ENCODE measurements at regions not wholly inside any gene's neighbourhood (a gene's known extent, or its start where the extent isn't known, plus 50 kb on each side); places are given as distances from the start of the nearest gene placed in this dataset.

DNA sequence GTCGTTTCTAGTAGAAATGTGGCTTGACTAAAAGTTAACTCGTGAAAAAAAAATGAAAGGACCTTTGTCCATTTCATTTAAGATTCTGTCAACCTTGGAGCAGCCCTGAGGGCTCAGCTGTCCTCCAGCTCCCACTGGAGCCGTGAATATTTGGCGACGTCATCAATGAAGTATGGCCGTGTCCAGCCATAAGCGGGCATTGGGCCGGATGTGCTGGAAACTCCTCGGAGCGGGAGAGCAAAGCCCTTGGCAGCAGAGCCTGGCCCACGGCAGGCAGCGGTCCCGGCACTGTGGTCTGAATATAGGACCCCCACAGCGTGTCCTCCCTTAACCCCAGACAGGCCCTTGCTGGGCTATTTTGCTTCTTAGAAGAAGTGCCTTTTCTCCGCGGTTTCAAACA, 50.0 kb downstream of the JAKMIP3 start:
- peak; percentile 34 for DNase-seq (ENCODE audit: low read depth)

DNA sequence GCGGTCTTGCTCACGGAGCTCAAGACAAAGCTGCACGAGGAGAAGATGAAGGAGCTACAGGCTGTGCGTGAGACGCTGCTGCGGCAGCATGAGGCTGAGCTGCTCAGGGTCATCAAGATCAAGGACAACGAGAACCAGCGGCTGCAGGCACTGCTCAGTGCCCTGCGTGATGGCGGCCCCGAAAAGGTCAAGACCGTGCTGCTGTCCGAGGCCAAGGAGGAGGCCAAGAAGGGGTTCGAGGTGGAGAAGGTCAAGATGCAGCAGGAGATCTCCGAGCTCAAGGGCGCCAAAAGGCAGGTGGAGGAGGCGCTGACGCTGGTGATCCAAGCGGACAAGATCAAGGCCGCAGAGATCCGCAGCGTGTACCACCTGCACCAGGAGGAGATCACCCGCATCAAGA, 51.4 kb downstream of the JAKMIP3 start:
- DNase-seq (ENCODE audit: low read depth) = no peak

DNA sequence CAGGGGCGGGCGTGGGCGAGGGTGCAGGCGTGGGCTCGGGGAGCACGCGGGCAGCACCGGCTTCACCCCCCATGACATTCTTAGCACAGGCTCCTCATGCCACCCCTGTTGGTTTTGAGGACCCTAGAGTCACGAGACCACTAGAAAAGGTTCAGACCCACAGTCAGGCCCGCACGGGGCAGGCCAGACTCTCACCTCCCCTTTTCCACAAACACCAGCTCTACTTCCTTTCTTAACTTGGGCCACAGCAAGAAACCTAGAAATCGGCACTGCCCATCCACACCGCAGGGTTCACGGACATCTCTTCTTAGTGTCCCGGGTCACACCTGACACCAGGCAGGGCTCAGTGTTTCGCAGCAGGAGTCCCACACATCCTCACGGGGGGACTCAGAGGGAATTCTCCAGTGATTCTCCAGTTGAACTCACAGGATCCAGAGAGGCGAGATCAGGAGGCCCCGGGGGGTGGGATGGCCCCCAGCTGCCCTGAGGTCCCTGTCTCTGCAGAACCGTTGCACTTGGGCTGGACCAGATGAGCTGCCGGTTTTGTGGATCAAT, 52.0 kb downstream of the JAKMIP3 start:
- no peak for DNase-seq (ENCODE audit: low read depth)

DNA sequence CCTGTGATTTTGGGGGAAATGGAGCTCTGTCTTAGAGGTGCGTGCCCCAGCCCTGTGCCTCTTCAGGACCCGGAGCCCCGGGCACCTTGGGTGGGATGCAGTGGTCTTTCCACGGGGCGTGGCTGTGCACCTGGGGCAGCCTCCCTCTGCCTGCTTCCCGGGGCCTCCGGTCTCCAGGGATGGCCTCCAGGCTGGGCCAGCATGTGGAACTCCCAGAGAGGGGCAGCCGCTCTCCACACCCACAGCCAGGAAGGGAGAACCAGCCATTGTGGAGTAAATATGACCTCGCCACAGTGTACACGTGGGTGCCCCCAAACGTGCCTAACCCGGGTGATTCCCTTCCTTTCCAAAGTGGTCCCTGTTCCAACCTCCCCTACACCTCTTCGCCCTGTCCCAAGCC, 52.6 kb downstream of the JAKMIP3 start:
- no peak for DNase-seq (ENCODE audit: low read depth)

DNA sequence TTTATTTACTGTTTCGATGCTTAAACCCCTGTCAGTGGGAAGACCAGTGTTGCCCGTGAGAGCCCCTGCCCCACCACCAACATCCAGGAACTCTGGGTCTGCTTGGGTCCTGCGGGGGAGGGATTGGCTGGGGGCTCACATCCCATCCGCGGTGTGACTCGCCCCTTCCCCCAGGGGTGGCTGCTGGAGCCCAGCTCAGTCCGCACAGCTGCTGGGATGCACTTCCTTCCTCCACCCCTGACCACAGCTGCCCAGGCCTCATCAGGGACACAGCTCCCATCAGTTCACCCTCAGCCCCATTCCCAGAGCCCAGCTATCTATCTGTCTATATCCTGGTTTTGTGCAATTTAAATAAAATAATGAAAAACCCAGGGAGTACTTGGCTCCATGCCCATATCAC, 54.5 kb downstream of the JAKMIP3 start:
- no peak for DNase-seq (ENCODE audit: low read depth)

DNA sequence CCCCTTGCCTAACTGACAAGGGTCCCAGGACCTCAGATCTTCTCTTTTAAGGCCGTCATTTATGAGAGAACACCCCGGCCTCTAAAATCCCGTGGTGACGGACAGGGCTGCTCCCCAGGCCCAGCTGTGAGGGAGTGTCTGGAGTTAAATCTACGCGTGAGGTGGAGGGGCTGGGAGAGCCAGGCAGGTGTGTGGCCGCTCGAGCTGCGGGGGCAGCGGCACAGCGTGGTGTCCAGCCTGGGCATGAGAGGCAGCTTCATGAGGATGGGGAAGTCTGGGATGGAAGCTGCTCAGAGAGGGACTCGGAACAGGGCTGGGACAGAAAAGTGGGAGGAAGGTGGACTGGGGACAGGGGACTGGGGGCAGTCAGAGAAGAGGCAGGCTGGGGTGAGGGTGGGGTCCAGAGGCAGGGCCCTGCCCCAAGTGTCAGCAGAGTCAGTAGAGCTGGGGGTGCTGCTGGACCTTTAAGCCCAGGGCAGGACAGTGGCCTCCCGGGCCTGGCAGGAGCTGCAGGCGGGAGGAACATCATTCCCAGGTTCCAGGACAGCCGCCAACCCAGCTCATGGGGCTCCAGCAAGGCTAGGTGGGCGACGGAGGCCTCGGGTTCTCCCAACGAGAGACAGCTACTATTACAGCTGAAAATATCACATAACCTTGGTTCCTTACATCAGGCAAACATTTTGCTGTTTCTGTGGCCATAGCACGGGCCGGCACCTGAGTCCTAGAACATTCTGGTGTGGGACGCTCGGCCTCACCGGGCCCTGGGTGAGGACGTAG, 55.2 kb downstream of the JAKMIP3 start:
- no peak for DNase-seq (ENCODE audit: low read depth)

DNA sequence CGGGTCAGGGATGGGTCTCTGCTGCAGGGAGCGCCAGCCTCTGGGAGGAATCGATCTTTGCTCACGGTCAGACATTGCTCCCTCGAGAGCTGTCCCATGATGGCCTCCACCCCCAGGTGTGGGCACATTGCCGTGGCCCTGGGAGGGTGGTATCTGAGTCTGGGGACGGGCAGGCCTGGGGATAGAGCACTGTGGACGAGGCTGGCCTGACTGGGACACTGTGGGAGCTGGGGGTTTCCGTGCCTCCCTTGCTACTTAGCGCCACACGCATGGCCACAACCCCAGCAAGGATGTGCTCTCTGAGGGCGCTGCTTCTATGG, 55.7 kb downstream of the JAKMIP3 start:
- no peak for DNase-seq (ENCODE audit: low read depth)

DNA sequence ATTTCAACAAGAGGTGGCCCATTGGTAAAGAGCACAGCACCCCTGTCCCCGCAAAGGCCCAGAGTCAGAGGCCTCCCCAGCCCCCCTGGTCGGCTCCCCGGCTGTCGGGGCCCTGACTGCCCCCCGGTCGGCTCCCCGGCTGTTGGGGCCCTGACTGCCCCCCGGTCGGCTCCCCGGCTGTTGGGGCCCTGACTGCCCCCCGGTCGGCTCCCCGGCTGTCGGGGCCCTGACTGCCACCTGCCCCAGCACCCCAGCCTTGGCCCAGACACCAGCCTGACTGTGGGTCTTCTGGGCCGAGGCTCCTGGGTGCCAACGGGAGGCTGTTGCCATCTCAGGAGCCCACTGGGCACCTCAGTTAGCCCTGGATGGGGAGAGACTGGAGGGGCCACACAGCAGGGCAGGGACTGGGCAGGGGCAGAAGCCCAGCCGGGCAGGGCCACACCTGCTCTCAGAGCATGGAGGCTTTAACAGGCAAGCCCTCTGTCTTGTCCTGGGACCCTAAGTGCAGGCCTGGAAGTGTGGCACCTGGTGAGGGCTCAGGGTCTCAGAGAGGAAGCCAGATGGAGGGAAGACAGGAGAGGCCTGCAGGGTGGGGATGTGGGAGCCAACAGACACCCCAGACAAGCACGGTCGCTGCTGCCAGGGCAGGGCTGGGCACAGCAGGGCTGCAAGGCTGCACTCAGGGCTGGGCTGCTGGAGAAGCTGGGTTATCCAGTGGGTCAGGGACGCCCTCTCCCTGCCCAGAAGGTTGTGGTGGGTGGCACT, 56.5 kb downstream of the JAKMIP3 start:
- DNase-seq (ENCODE audit: low read depth) = no peak

DNA sequence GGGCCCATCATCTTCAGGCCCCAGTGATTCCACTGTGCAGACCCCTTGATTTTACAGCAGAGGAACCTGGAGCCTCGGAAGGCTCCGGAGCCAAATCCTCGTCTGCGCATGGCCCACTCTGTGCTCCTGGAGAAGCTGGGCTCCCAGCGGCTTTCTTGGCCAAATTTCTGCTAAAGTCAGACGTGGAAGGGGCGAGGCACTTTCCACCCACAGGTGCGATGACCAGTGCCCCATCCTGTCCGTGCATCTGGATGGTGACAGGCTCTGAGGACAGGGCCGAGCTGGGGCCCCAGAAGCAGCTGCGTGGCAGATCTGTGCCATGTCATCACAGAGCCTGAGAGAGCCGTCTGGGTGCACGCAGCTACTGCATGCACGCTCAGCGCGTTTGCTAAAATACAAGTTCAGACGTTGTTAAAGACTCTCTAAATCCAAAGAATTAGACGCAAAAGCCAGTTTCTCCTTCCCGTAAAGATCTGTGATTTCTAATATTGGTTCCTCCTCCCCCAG, 57.2 kb downstream of the JAKMIP3 start:
- no peak for DNase-seq (ENCODE audit: low read depth)

DNA sequence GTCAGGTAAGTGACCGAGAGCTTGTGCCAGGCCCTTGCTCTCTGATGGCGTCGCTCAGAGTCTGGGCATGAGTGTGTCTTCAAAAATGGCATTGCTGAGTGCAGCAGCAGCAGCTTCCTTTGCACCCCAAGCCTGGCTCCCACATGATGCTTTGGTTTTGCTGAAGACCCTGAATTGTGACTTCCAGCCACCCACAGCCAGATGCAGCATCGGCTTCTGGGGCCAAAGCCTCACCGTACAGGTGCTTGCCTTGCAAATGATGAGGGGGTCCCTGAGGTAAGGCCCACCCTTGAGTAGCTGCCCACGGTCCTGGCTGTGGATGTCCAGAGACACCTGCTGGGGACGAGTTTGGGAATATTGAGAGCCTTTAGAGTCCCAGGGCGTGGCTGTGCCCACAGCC, 57.9 kb downstream of the JAKMIP3 start:
- DNase-seq (ENCODE audit: low read depth) = no peak

DNA sequence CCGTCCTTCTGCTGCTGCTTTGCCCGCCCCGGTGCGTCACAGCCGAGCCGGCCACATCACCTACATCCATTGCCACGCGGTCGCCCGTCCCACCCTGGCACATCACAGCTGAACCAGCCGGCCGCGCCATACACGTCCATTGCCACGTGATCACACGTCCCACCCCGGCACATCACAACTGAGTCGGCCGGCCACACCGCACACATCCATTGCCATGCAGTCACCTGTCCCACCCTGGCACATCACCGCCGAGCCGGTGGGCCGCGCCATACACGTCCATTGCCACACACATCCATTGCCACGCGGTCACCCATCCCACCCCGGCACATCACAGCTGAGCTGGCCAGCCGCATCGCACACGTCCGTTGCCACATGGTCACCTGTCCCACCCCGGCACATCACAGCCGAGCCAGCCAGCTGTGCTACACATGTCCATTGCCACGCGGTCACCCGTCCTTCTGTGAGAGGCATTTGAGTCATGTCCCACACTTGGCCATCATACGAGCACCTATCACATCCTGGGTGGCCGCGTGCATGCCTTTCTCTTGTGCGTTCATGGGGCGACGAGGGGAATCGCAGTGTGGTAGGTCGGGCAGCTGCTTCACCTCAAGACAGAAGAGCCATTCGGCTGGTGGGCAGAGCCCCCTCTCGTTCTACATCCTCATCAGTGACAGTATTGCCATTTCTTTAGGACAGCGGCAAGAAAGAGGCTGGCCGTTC, 58.6 kb downstream of the JAKMIP3 start:
- DNase-seq (ENCODE audit: low read depth) = no peak

DNA sequence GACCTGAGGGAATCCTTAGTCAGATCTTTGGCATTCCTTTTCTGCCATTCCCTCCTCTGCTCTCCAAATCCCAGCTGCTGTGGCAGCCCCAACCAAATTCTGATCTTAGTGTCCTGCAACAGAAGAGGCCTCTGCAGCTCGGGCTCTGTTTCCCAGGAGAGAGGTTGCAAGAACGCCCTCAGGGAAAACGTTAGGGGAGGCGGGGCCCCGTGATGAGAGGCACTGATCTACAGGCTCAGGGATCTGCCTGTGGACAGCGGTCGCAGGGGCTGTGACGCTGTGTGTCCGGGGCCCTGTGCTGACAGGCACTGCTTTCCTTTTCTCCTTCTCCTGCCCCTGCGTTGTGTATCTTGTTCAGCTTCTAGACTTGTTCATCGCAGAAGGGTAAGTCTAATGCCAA, 57.3 kb upstream of the DPYSL4 start:
- DNase-seq (ENCODE audit: low read depth) = peak; percentile 19

DNA sequence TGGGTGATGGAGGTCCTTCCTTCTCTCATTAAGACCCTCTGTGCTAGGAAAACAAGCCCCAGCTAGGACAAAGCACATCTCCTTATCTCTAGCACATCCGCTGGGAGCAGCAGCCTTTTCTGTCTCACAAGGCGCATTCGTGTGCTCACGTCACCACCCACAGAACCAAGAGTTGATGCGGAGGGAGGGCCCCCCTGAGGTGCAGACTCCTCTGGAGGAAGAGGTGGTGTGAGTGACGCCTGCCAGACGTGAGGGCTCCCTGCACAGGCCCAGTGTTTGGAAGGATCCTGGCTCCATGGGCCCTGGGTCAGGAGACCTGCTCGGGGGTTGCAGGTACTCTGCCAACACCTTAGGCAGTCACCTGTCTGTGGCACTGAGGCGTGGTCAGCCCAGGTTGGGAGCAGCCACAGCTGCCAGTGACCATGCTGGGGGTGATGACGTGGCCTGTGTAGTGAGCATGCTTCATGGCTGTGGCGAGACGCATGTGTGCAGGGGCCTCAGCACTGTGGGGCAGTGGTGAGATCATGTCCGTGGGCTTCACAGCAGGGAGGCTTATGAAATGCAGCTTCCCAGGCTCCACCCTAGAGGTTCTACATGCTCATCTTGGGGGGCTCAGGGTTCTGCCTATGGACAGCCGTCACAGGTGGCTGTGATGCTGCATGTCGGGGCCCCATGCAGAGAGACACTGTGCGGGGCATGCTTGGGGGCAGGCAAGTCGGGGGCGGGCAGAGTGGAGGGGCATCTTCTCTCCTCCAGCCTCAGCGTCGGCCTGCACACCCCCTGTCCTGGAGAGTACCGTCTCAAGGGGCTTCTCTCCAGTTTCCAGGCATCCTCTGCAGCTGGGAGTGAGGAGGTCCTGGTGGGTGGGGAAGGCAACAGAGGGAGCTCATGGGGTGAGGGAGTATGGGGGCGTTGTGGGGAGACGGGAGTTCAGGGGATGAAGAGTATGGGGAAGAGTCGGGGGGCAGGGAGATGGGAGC, 56.2 kb upstream of the DPYSL4 start:
- no peak for DNase-seq (ENCODE audit: low read depth)

DNA sequence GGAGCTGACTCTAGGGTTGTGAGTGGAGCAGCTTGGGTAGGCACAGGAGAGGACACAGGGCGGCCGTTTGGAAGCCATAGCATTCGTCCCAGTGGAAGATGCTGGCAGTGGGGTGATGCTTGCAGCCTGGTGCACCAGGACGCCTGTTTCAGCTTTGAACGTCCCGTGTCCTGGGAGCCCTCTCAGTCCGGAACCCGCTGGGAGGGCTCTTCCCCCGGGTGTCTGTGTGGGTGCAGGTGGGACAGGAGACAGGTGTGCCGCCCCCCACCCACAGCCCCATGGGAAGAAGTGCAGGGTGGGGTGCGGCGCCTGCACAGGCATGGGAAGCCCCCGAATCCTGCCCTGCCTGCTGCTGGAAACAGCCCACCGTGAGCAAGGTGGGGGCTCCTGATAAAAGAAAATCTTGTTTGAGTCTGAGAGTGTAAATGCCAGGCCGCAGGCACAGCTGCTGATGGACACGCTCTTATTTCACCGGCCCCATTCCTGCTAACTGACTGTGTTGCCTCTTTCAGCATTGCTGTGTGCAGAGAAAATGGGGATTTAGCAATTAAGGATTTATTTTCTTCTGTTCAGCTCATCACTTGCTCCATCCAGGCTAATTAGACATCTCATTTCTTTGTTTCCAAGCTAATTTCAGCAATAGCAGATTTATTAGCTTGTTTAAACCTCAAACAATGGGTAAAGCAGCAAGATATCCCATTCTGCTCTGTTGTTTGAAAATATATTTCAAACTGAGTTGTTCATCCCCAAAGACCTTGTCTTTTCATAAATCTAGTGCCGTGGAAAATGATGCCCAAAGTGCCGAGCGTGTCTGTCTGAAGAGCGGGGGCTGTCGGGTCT, 54.9 kb upstream of the DPYSL4 start:
- peak; percentile 33 for DNase-seq (ENCODE audit: low read depth)

DNA sequence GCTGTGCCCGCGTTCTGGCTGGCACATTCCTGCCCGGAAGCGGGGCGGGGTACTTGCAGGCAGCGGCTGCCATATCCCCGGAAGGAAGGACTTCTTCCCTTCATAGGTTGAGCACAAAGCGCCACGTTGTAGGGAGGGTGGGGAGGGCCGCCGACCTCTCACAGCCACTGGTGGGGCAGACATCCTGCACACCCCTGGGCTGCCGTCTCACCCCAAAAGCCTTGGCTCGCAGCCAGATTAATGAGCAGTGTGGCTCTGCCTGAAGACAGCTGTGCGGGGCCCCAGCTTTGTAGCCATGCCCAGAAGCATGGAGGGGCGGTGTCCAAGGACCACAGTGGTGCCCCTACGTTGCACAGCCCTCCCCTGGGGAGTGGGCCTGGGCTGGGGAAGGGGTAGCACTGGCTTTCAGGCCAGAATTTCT, 54.3 kb upstream of the DPYSL4 start:
- DNase-seq (ENCODE audit: low read depth) = peak; percentile 35

DNA sequence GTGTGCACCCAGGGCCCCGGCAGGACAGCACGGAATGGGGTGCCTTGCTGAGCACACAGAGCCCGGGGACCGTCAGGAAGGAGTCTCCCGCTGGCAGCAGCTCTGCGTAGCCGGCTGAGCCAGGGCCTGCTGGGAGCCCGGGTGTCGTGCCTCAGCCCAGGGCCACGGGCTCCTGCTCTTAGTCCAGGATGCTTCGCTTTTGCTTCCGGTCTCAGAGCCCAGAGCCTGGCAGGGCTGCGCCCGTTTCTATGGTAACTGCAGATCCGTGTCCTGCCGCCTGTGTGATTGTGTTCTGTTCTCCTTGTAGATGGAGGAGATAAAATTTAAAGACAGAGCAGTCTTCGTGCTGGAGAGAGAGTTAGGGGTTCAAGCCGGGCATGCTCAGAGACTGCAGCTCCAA, 53.7 kb upstream of the DPYSL4 start:
- no peak for DNase-seq (ENCODE audit: low read depth)

DNA sequence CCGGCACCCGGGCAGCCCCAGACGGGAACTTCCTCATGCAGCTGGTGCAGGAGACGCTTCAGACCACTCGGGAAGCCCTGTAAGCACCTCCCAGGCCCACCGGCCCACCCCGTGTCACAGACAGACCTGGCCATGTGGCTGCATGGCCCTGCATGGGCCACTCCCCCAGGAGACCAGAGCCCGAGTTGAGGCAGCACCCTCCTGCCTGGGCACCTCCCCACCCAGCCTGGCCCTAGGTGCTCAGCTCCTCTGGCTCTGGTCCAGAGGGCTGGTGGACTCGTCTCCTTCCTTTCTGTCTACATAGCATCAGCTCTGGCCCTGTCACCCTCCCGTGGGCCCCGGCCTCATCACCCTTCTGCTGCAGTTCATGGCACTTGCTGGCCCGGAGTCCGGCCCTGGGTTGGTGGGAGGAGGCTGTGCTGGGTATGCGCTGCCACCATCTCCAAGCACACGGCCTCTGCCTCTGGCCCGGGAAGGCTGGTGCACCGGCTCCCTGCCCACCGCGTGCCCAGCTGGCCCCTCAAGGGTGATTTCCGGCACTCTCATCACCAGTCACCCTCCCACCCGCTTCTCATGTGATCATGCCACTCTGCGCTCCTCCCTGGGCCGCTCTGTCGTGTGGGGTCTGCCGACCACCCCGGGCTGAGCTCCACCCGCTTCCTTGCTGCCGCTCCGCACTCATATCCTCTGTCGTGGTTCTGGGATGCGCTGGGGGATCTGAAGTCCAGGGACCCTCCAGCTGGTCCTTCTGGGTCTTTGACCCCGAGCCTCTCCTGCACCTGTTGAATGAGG, 53.1 kb upstream of the DPYSL4 start:
- no peak for DNase-seq (ENCODE audit: low read depth)

DNA sequence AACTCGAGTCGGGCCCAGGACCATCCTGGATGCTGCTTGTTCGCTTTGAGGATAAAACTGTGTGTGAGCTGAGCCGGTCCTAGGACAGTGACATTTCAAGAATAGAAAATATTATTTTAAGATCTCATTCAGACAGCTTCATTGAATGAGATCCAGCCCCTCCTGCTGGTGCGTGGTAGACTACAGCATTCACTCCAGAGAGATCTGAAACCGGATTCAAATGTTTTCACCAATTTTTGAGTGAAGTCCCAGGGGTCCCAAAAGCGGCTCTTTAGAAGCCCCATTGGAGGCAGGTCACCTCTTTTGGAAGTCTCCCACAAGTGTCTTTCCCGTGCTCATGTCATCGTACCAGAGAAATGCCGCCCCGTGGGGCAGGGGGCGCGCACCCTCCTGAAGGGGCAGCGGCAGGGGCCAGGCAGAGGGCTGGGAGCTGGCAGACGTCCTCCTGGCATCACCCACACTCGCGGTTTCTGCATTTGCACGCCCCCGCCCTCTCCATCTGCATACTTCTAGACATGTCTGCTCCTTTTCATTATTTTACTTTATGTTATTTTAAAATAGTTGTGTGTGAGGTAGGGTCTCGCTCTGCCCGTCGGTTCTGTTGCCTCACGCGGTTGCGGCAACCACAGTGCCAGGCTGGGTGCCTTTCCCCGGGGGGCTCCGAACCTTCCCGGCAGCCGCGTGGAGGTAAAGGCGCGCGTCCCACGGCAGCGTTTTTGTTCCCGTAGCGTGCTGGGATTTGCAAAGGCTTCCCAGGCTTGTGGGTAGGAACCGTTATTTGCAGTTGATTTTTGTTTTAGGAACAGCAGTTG, 52.3 kb upstream of the DPYSL4 start:
- DNase-seq (ENCODE audit: low read depth) = no peak

Measured in myocyte (in vitro differentiated cells).